NCI-H128 (cell line): ENCODE measurements at regions not wholly inside any gene's neighbourhood (a gene's known extent, or its start where the extent isn't known, plus 50 kb on each side); places are given as distances from the start of the nearest gene placed in this dataset.

Experiments used
- DNase-seq: peaks from one replicate; lab custom pipeline; 2025; ENCODE audit not compliant: unreplicated experiment; lab: John Stamatoyannopoulos, UW

DNA sequence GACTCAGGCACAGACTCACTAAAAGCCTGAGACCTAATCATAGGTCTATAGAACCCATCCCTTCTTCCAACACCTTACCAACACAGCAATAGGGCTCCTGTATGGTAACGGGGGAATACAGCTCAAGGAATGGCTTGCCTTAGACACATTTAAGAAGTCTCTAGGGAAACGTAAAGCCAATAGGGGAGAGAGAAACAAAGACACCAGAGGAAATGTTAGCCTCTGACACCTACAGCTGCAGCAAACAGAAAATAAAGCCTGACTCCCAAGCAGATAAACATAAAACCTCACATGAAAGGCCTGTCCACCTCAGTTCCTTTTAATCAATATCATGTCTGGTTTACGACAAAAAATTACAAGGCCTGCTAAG is 51.1 kb upstream of the NCOA1 start:
- no peak for DNase-seq

DNA sequence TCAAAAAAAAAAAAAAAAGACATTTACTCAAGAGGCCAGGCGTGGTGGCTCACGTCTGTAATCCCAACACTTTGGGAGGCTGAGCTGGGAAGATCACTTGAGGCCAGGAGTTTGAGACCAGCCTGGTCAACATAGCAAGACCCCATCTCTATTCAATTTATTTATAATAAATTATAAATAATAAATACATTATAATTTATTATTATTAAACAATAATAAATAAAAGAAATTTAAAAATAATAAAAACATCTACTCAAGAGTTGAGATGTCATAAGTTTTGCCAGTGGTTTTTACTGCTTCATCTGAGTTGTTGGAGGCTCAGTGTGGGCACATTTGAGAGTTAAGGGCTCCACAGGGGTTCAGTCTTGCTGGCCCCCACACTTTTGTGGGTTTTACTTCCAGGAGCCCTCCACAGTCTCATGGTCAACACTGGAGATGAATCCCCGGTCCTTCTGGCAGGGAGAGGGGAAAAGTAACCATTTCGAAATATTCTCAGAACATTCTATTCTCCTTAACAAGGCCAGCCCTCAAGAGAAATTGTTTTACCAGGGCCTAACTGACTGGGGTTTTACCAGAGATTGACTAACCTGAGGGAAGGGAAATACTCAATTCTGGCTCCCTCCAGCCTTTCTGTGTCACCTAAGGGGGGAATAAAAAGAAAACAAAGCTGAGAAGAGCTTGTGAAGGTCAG is 51.6 kb upstream of the NCOA1 start:
- DNase-seq: no peak

- DNase-seq: no peak
Observed at GRCh38 chr2:24438106-24438505, 52.9 kb upstream of the NCOA1 start.

DNA sequence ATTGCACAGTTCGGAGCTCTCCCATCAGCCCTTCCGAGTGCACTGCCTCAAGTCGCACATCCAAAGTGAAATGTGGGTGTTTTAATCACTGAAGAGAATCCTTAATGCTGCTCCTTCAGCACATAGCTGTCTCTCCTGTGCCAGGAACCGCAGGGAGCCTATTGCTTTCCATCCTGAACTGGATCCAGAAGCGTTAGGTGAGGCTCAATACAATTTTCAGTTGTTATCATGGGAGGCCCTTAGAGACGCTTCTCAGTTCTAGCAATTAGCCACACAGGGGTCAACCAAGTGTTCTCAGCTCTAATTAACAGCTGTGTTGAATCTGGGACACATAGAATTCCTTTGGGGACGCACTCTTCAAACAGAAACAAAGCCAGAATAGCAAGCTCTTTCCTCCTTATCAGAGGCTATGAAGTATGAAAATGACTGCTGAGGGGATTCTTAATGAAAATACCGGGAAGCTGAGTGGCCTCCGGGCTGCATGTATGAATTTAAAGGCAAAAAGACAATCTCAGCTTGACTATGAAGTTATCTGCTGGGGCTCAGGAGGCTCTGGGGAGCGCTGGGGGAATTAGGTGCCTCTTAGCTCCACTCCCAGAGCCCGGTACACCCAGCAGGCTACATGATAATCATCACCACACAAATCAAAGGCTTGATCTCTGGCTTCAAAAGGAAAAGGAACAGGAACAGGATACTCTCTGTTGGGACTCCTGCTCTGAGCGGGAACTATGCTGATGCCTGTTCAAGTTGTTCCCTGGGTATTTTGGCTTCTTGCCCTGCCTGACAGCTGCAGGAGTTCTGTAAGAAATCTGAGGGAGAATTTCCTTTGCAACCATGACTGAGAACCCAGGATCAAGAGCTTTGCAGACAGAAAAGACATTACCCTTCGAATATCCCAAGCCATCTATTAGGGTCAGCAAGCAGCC is 55.4 kb upstream of the NCOA1 start:
- DNase-seq: peak; percentile 33

- no peak for DNase-seq
Observed at GRCh38 chr2:24434541-24434940, 56.5 kb upstream of the NCOA1 start.

DNA sequence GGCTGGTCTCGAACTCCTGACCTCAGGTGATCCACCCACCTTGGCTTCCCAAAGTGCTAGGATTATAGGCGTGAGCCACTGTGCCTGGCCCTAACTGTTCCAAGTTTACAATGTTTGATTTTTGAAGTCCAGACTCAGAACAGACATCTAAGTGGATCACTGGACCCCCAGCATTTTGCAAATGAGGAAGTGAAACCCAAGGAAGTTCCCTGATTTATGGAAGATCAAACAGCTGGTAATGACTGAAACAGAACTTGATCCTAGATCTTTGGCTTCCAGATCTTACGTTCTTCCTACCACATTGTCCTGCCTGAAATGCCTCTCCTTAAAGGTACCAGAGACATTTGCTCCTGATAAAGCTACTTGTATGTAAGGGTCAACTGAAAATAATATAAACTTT is 58.3 kb upstream of the NCOA1 start:
- no peak for DNase-seq

DNA sequence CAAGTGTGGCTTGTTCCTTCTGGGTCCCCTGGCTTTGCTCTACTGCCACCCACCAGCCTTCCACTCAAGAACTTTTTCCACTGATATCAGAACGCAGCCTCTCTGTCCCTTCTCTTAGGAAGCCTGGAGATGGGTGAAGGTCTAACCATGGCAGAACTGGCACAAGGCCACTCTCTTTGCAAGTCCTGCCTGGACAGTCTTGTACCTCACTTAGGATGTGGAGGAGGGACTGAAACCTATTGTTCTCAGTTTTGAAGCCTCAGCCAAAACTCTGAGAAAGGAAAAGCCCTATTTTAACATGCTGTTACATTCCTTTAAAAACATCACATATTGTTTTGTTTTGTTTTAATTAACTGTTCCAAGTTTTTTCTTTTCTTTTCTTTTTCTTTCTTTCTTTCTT is 58.9 kb upstream of the NCOA1 start:
- DNase-seq: no peak

GRCh38 chr2:24429197-24430074 is 61.6 kb upstream of the NCOA1 start:
- no peak for DNase-seq

- DNase-seq: no peak
Observed at GRCh38 chr2:24424387-24424786, 64.1 kb upstream of the ITSN2 start.

DNA sequence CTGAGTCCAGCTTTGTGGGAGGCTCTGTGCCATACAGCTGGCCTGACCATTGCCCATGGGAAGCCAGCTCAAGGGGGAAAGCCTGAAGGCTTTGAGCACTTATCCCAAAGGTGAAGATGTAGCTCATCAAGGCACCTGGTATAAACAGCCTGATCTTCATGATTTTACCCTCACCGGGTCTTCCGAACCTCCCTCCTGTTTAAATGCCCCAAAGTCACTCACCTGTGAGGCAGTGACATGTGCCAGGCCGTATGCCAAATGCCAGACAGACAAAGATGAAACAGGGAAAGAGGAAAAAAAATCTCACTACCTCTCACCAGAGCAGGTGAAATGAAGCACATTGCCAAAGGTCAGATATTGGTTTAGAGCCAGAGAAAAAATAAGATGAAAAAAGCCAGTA is 62.8 kb upstream of the ITSN2 start:
- no peak for DNase-seq

DNA sequence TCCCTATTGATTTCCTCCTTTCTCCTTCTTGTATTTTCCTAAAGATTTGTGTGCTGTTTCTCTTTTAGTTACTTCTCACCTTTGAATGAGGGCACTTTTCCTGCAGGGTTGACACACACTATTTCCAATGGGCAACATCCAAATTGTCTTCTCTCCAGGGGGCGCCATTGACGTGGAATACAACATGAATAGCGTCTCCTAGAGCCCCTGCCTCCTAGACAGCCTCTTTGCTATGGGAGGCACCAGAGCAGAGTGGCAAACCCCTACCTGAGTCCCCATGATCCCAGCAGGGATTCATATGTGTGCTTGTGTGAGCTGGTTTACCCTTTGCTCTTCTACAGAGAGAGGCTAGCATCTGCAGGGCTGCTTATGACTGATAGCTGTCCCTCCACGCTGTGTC is 61.3 kb upstream of the ITSN2 start:
- peak; percentile 18 for DNase-seq

DNA sequence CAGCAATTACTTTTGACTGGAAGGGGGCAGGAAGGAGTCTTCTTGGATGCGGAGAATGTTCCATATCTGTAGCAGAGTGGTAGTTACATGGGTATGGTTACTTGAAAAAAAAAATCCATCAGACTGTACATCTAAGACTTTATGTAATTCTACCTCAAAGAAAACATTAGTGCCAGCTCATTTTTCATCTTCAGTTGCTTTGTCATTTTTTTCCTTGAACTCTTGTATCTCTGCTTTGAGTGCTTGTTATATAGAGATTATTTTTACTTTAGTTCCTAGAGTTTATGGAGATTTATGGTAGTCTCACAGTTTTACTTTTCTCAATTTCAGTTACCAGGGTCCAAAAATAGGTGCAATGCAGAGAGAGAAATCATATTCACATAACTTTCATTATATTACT is 60.0 kb upstream of the ITSN2 start:
- DNase-seq: no peak

DNA sequence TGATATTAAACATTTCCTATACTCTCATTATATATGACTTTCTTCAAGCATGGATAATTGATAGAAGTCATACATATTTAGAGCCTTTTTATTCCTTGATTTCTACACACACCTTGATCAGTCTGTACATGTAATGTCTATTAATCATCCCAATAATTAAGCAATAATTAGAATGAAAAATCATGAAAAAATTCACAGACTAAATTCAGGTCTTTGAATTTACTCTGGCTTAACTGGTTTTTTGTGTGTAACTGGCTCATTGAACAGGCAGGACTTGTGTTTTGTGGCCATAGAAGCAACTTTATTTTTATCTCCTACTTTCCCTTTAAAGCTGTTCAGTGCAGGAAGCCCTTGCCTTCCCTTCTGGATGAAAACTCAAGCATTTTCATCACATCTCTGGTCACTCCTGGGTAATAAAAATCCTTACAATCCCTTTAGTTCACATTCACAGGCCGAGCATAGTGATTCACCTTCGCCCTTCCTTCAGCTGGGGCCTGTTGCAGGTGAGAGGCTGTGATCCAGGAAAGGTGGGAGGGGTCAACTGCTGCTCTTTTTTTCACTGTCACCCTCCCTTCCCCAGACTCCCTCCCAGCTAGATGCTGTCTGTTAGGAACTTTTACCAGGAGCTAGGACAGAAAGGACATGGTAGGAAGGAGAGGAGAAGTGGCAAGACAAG is 58.0 kb upstream of the ITSN2 start:
- DNase-seq: no peak

- no peak for DNase-seq
Observed at GRCh38 chr2:24412812-24413211, 52.5 kb upstream of the ITSN2 start.

DNA sequence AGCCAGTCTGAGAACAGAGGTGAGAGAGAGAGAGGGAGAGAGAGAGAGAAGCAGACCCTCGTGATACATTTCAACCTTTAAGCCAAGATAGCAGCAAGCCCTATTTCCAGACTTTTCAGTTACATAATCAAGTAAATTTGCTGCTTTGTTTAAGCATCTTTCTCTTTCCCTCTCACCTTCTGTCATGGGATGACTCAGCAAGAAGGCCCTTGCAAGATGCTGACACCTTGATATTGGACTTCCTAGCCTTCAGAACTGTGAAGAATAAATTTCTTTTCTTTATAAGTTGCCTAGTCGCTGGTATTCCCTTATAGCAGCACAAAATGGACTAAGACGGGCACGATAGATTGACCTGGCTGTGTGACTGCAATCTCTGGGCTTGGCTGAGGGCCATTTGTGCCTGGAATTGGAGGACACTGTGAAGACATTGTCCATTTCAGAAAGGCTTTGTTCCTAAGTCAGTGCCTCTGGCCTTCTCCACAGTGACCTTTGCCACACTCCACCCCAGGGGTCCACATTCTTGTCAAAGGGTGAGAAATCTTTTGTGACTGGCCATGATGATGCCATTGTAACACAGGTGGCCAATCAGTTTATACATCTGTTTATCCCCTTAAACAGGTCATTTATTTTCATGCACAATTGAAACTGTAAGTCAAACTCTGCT is 51.3 kb upstream of the ITSN2 start:
- no peak for DNase-seq

GRCh38 chr2:24410976-24411375 is 50.6 kb upstream of the ITSN2 start:
- DNase-seq: no peak

GRCh38 chr2:24409700-24410556 is 49.6 kb upstream of the ITSN2 start:
- DNase-seq: peak; percentile 56
